ENCODE measurements at regions not wholly inside any gene's neighbourhood (a gene's known extent, or its start where the extent isn't known, plus 50 kb on each side); places are given as distances from the start of the nearest gene placed in this dataset.

GRCh38 chr13:22189176-22190048 lies 518.5 kb downstream of the FGF9 start:
- DNase-seq (ENCODE audit: low read depth) = no peak

GRCh38 chr13:22193070-22193469 lies 522.2 kb downstream of the FGF9 start:
- no peak for DNase-seq (ENCODE audit: low read depth)

- no peak for DNase-seq (ENCODE audit: low read depth)
Observed at GRCh38 chr13:22194106-22194805, 523.4 kb downstream of the FGF9 start.

- DNase-seq (ENCODE audit: low read depth) = no peak
Observed at GRCh38 chr13:22195726-22196125, 524.9 kb downstream of the FGF9 start.

- DNase-seq (ENCODE audit: low read depth) = no peak
Observed at GRCh38 chr13:22196777-22197176, 525.9 kb downstream of the FGF9 start.

- no peak for DNase-seq (ENCODE audit: low read depth)
Observed at GRCh38 chr13:22198001-22198400, 527.1 kb downstream of the FGF9 start.

- DNase-seq (ENCODE audit: low read depth) = no peak
Observed at GRCh38 chr13:22198641-22199217, 527.9 kb downstream of the FGF9 start.

- DNase-seq (ENCODE audit: low read depth) = no peak
Observed at GRCh38 chr13:22200440-22200839, 529.6 kb downstream of the FGF9 start.

- no peak for DNase-seq (ENCODE audit: low read depth)
Observed at GRCh38 chr13:22201375-22201925, 530.6 kb downstream of the FGF9 start.

- DNase-seq (ENCODE audit: low read depth) = no peak
Observed at GRCh38 chr13:22210134-22210930, 539.5 kb downstream of the FGF9 start.

- no peak for DNase-seq (ENCODE audit: low read depth)
Observed at GRCh38 chr13:22211876-22212275, 541.0 kb downstream of the FGF9 start.

GRCh38 chr13:22212576-22212975 lies 541.7 kb downstream of the FGF9 start:
- no peak for DNase-seq (ENCODE audit: low read depth)

GRCh38 chr13:22214184-22214583 lies 543.3 kb downstream of the FGF9 start:
- no peak for DNase-seq (ENCODE audit: low read depth)

GRCh38 chr13:22218797-22219196 lies 547.9 kb downstream of the FGF9 start:
- no peak for DNase-seq (ENCODE audit: low read depth)

GRCh38 chr13:22219709-22220108 lies 548.8 kb downstream of the FGF9 start:
- DNase-seq (ENCODE audit: low read depth) = no peak

GRCh38 chr13:22220151-22221135 lies 549.6 kb downstream of the FGF9 start:
- no peak for DNase-seq (ENCODE audit: low read depth)

- no peak for DNase-seq (ENCODE audit: low read depth)
Observed at GRCh38 chr13:22223411-22223810, 552.5 kb downstream of the FGF9 start.

- no peak for DNase-seq (ENCODE audit: low read depth)
Observed at GRCh38 chr13:22226086-22226485, 555.2 kb downstream of the FGF9 start.

- DNase-seq (ENCODE audit: low read depth) = no peak
Observed at GRCh38 chr13:22227895-22228294, 557.0 kb downstream of the FGF9 start.

GRCh38 chr13:22229916-22230315 lies 559.0 kb downstream of the FGF9 start:
- DNase-seq (ENCODE audit: low read depth) = no peak

- DNase-seq (ENCODE audit: low read depth) = no peak
Observed at GRCh38 chr13:22232186-22232585, 561.3 kb downstream of the FGF9 start.
